Spleen (tissue), 11 donors: ENCODE measurements at regions not wholly inside any gene's neighbourhood (a gene's known extent, or its start where the extent isn't known, plus 50 kb on each side); places are given as distances from the start of the nearest gene placed in this dataset.

ENCODE experiments used
- DNase-seq: peaks from one replicate; pipeline ENCODE4 v3.0.0-alpha.2; 2020
- H3K27ac ChIP-seq, 8 donors: fragments of 200-600 bp; sonication (generic) in 7 of 8; 1 replicate in 4 of 8; 2 replicates in 4 of 8; pipeline versions ENCODE4 v1.5.0 to v1.8.0; 2016 to 2021; ENCODE audit warnings: inconsistent platforms in 4 of 8, mild to moderate bottlenecking in 4 of 8, moderate library complexity in 1 of 8
- H3K27me3 ChIP-seq, 7 donors: fragments of 200-600 bp; sonication (generic) in 6 of 7; replicated peaks in 1 of 7; 1 replicate in 4 of 7; 2 replicates in 3 of 7; pipeline versions ENCODE4 v1.5.0 to v1.8.0; 2016 to 2021; ENCODE audit warnings: inconsistent platforms in 3 of 7, mild to moderate bottlenecking in 1 of 7
- H3K36me3 ChIP-seq, 6 donors: fragments of 200-600 bp; sonication (generic) in 5 of 6; 1 replicate in 4 of 6; 2 replicates in 2 of 6; pipeline versions ENCODE4 v1.5.0 to v1.8.0; 2016 to 2021; ENCODE audit warnings: inconsistent platforms in 2 of 6
- H3K4me1 ChIP-seq, 6 donors: fragments of 200-600 bp; sonication (generic) in 5 of 6; 1 replicate in 3 of 6; 2 replicates in 3 of 6; pipeline versions ENCODE4 v1.5.0 to v1.8.0; 2016 to 2021; ENCODE audit warnings: inconsistent platforms in 3 of 6
- H3K4me3 ChIP-seq, 8 donors: fragments of 200-600 bp; sonication (generic) in 7 of 8; 1 replicate in 4 of 8; 2 replicates in 4 of 8; pipeline versions ENCODE4 v1.5.0 to v1.8.0; 2016 to 2021; ENCODE audit warnings: inconsistent platforms in 4 of 8, mild to moderate bottlenecking in 4 of 8, moderate library complexity in 2 of 8
- H3K9me3 ChIP-seq, 8 donors: fragments of 200-600 bp; sonication (generic) in 7 of 8; 1 replicate in 4 of 8; 2 replicates in 4 of 8; pipeline versions ENCODE4 v1.5.0 to v1.8.0; 2016 to 2021; ENCODE audit warnings: inconsistent platforms in 4 of 8
- CTCF ChIP-seq, 11 experiments: fragments of 200-600 bp in 7 of 11; fragments of 450-650 bp in 4 of 11; sonication (generic) in 4 of 11; IDR thresholded peaks in 8 of 11; conservative IDR thresholded peaks in 3 of 11; 1 replicate in 7 of 11; 2 replicates in 4 of 11; pipeline versions ENCODE4 v1.4.0 to v1.8.0; 2016 to 2021; ENCODE audit warnings: antibody characterized with exemption in 11 of 11, inconsistent platforms in 4 of 11, mild to moderate bottlenecking in 1 of 11
- POLR2A ChIP-seq, 3 donors: fragments of 450-650 bp; IDR thresholded peaks; one replicate each; pipeline ENCODE4 v1.5.1; 2017; ENCODE audit warnings: antibody characterized with exemption in 3 of 3, mild to moderate bottlenecking in 1 of 3
- POLR2AphosphoS5 ChIP-seq, 3 donors: sonication (generic); formaldehyde crosslinking; IDR thresholded peaks; one replicate each; pipeline ENCODE4 v1.5.1; 2017; ENCODE audit warnings: antibody characterized with exemption in 3 of 3
- WGBS, 5 donors: extraction: QIAGEN DNeasy Blood & Tissue Kit in 3 of 5; methylation state at CpG; one replicate each; pipeline versions ENCODE4 v1.1.5 to v1.1.7; 2013 to 2018; 5-methylcytosine and 5-hydroxymethylcytosine counted together
- intact Hi-C: fragments of 100-400 bp; cut with DNase I; formaldehyde crosslinking; loops from one replicate; pipeline ENCODE4 v1.15.0; 2023; ENCODE audit warnings: low total_unique reads
- donor health status: healthy with polysubstance abuse.
- donor health status: DM: no; HTN: no; CAD: no; lungs with moderate emphysema.
- donor health status: DM: no; HTN: no; CAD: no.
- donor health status: Bipolar disorder and iron deficiency.
- donor health status: healthy.
- donor health status: DM: no; HTN: no; CAD: no.
- donor health status: DM: yes; HTN: yes; CAD: no.

- Histone ChIP-seq H3K36me3 (no peaks in the 10 kb centered on the region), H3K9me3 (no peaks in the 10 kb centered on the region), H3K27ac (peak overlapping the region in 1 of 8 donors; percentile 11), H3K4me3 (no peak overlapping the region), H3K4me1 (peaks cover 10 to 59% (median 29%) of the 10 kb centered on the region in 6 donors), H3K27me3 (no peaks in the 10 kb centered on the region)
- intact Hi-C loops = no loop called here
- 81 to 95% (median 86%) methylated on average over 5 of the region's 5 CpGs for WGBS, 5 donors
- TF ChIP-seq CTCF (IDR thresholded peaks at IDR 0.05 in 8 of 11, conservative IDR thresholded peaks at IDR 0.05 in 3 of 11) (no peak), POLR2AphosphoS5 (IDR thresholded peaks at IDR 0.05) (no peak), POLR2A (IDR thresholded peaks at IDR 0.05) (no peak)
- DNase-seq = no peak
Observed at GRCh38 chr2:111703759-111704158, 180.2 kb downstream of the ANAPC1 start.

- DNase-seq = no peak
- Histone ChIP-seq H3K9me3 (no peaks in the 10 kb centered on the region), H3K36me3 (no peaks in the 10 kb centered on the region), H3K27me3 (no peaks in the 10 kb centered on the region), H3K4me3 (no peak overlapping the region), H3K4me1 (peaks cover 7 to 54% (median 24%) of the 10 kb centered on the region in 6 donors), H3K27ac (peak overlapping the region in 1 of 8 donors; percentile 11)
- 84 to 94% (median 88%) methylated on average over 6 of the region's 6 CpGs for WGBS, 5 donors
- no peak for TF ChIP-seq POLR2A (IDR thresholded peaks at IDR 0.05)
- intact Hi-C loops = no loop called here
Observed at GRCh38 chr2:111704246-111704645, 179.7 kb downstream of the ANAPC1 start.

GRCh38 chr2:111705239-111705638 lies 178.8 kb downstream of the ANAPC1 start:
- DNase-seq = no peak

GRCh38 chr2:111705711-111706336 lies 178.2 kb downstream of the ANAPC1 start:
- H3K4me1 ChIP-seq = peaks cover 7 to 39% (median 19%) of the 10 kb centered on the region in 6 donors
- H3K4me3 ChIP-seq = no peak overlapping the region
- intact Hi-C loops = no loop called here
- TF ChIP-seq CTCF (IDR thresholded peaks at IDR 0.05 in 8 of 11, conservative IDR thresholded peaks at IDR 0.05 in 3 of 11) = no peak
- no peak for TF ChIP-seq POLR2A (IDR thresholded peaks at IDR 0.05)
- TF ChIP-seq POLR2AphosphoS5 (IDR thresholded peaks at IDR 0.05) = no peak
- no peak for DNase-seq
- H3K27me3 ChIP-seq = no peaks in the 10 kb centered on the region
- WGBS, 5 donors = 34 to 43% (median 38%) methylated on average over 6 of the region's 6 CpGs
- H3K9me3 ChIP-seq = no peaks in the 10 kb centered on the region
- peak overlapping the region in 4 of 8 donors; percentile 19 to 73 (median 53) for H3K27ac ChIP-seq
- no peaks in the 10 kb centered on the region for H3K36me3 ChIP-seq

More at GRCh38 chr2:111705239-111705638, 178.8 kb downstream of the ANAPC1 start:
- Histone ChIP-seq H3K9me3 (no peaks in the 10 kb centered on the region), H3K27me3 (no peaks in the 10 kb centered on the region), H3K4me1 (peaks cover 7 to 44% (median 20%) of the 10 kb centered on the region in 6 donors), H3K4me3 (no peak overlapping the region), H3K27ac (peak overlapping the region in 4 of 8 donors; percentile 19 to 73 (median 53)), H3K36me3 (no peaks in the 10 kb centered on the region)
- 53 to 76% (median 65%) methylated on average over 7 of the region's 7 CpGs for WGBS, 5 donors
- peak in 2 of 3 donors; percentile 28 to 35 for TF ChIP-seq POLR2AphosphoS5 (IDR thresholded peaks at IDR 0.05)
- TF ChIP-seq CTCF (IDR thresholded peaks at IDR 0.05 in 8 of 11, conservative IDR thresholded peaks at IDR 0.05 in 3 of 11) = no peak
- intact Hi-C loops = no loop called here
